GM19238 (cell line): ENCODE measurements at regions not wholly inside any gene's neighbourhood (a gene's known extent, or its start where the extent isn't known, plus 50 kb on each side); places are given as distances from the start of the nearest gene placed in this dataset.
"Not testable (repeated sequence)": the region's sequence is repeated elsewhere in the genome, so short reads cannot be mapped to it uniquely, and the experiment has no call there.

Experiments
- DNase-seq: peaks from one replicate; pipeline ENCODE4 v3.0.0; 2011; ENCODE audit warnings: low spot score; ENCODE audit not compliant: insufficient read length

DNA sequence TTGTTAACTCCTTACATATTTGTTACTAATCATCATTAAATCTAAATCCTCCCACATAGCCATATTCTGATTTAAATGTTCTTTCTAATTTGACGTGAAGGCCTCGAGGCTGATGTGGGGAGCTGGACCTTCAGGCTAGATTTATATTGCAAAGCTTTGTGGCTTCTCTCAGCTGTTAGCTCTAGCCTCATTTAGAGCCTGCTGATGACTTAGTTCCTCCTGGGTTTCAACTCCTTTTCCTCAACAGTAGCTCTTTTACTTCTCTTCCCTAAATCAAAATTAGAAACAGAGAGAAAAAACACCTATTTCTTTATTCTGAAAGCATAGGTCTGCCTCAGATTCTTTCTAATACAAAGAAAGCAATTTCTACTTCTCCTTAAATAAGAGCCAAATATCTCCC is 477.5 kb upstream of the CCDC196 start:
- no peak for DNase-seq

- no peak for DNase-seq
These were observed 477.1 kb upstream of the CCDC196 start for GRCh38 chr14:66009089-66009488.

DNA sequence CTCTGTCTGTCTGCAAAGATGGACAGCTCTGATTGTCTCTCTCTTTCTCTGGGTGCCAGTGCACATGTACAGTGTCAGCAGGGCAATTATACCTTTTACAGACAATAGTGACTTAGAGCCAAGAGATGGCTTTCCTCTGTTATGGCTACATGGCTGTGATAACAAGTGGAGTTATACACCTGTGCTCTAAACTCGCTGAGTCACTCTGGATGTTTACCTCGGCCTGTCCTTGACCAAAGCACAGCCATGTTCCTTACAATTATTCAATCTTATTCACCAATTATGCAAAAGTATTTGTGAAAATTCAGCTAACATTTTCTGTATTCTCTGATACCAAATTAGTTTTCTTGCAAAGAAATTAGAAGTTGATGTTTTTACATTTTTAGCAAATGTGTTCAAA is 475.5 kb upstream of the CCDC196 start:
- DNase-seq, result no peak

DNA sequence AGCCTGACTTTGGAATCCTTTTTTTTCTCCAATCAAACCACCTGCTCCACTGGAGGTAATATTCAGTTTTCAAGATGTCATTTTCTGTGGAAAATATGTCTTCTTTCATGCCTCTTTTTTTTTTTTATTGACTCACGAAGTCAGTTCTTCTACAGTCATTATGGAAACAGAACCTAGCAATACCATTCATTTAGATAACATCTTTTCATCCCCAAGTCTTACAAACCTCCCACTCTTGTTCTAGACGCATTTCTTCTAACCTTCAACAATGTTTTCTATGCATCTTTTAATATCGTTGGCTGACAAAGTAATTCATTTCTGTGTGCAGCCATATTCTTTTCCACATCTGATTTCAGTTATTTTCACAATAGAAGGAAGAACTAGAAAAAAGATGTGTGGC is 474.3 kb upstream of the CCDC196 start:
- DNase-seq, result no peak

- not testable (repeated sequence) for DNase-seq
These were observed 472.6 kb upstream of the CCDC196 start for GRCh38 chr14:66013607-66014006.

DNA sequence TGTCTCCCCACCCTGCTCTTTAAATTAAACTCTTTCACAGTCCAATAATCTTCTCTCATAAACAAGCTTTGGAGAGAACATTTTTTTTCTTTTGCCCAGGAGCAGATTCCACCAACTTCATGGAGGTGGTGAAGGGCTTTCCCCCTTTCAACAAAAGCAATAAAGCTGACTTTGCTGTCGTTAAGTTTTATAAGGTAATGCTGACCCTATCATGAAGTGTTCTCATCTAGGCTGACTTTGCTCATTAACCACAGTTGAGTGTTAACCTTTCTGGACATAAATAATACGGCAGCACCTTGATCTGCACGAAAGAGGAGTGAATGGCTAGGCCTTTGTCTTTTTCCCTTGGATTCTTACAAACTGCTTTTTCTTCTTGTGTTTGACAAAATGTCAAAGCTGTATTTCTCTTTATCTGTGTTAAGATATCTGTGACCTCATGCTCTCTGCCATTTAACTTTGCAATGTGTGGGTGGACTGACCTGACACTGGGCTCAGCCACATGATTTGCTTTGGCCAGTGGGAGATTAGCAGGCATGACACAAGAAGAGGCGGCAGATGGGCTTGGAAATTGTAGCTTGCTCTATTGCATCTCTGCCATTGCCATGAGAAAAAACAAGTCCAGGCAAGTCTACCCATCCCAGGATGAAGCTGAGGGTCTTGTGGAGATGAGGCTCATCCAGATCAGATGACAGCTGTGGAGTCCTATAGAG is 470.9 kb upstream of the CCDC196 start:
- DNase-seq, result no peak

GRCh38 chr14:66017927-66018326 is 468.2 kb upstream of the CCDC196 start:
- DNase-seq, result no peak

DNA sequence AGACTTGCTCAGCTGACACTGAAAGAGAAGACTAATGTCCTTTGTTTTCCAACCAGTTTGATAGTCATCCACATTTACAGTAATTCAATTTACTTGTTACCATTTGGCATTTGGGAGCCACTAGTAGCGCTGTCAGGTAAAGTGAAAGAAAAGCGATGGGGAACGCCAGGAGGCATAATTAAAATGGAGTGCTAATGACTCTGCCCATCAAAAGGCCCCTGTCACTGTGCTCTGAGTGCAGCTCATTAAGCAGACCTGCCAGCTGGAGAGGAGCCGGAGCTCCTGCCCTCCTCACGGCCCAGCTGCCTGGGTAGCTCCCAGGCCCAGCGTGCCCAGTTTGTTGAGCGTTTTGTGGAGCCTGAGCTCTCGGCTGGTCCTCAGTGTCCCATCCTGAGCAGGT is 463.6 kb upstream of the CCDC196 start:
- DNase-seq, result no peak

GRCh38 chr14:66025779-66026178 is 460.4 kb upstream of the CCDC196 start:
- DNase-seq, result no peak

GRCh38 chr14:66031981-66032380 is 454.2 kb upstream of the CCDC196 start:
- not testable (repeated sequence) for DNase-seq

DNA sequence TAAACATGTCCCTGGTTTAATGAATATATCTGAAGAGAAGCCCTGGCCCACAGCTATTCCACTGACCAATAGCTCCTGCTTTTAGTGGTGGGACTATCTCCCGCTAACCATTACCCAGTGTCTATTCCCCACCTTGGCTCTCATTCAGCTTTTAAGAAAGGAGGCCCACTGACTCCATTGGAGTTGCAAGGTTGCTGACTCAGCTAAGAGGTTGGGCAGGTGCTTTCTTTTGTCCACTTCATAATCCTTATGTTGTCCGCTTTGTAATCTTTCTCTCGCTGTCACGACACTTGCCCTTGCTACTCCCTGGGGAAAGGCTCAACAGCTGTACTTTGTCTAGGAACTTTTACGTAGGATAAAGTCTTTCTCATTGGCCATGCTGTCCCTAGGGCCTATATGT is 453.4 kb upstream of the CCDC196 start:
- no peak for DNase-seq

DNA sequence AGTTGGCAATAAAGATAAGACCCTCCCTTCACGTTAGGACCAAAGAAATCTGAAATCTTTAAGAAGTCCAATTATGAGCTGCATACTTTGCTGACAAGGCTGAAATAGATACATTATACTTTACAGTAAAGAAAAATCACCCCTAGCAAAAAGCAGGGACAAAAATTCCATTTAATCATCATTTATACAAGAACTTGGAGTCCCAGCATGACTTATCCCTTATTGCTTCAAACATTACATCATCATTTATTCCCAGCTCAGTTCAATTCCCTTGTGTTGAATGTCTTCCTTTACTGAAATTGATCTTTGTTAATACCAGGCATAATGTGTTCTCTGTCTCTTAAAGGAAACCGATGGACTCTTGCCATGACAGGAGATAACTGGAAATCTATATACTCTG is 449.6 kb upstream of the CCDC196 start:
- DNase-seq, result no peak

GRCh38 chr14:66037361-66037760 is 448.8 kb upstream of the CCDC196 start:
- DNase-seq, result no peak

DNA sequence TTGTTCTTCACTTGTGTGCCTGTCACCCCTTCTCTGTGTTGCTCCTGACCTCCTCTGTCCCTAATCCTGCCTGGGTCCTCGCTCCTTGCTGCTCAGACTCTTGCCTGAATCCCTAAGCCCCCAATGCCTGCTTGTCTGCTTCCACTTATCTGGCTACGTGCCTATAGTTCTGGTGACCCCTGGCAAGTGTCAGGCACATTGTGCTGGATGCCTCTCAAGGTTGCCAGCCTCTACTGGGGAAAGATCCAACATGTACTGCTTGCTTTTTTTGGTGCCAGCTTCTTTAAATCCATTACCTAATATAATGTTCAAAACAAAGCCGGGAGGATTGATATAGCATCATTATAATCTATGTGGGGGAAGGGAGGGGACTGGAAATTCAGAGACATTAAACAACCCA is 448.0 kb upstream of the CCDC196 start:
- no peak for DNase-seq

GRCh38 chr14:66038618-66039017 is 447.6 kb upstream of the CCDC196 start:
- no peak for DNase-seq

DNA sequence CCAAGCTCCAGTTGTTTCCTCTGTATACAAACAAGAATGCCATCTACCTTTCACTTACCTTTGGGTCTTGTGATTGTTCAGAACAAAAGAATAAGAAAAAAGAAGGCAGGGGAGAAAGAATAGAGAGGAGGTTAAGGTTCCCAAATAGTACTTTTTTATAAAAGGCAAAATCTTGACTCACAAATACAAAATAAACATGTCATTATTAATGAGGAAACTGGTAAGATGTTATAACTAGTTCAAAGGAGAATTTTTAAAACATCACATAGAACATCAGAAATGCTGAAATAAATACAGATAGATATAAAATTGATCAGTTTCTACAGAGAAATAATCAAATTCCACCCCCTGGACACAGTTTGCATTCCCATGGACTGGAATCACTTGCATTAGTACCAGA is 446.7 kb upstream of the CCDC196 start:
- no peak for DNase-seq

- no peak for DNase-seq
These were observed 444.6 kb upstream of the CCDC196 start for GRCh38 chr14:66041582-66041981.

- no peak for DNase-seq
These were observed 442.2 kb upstream of the CCDC196 start for GRCh38 chr14:66043921-66044320.

DNA sequence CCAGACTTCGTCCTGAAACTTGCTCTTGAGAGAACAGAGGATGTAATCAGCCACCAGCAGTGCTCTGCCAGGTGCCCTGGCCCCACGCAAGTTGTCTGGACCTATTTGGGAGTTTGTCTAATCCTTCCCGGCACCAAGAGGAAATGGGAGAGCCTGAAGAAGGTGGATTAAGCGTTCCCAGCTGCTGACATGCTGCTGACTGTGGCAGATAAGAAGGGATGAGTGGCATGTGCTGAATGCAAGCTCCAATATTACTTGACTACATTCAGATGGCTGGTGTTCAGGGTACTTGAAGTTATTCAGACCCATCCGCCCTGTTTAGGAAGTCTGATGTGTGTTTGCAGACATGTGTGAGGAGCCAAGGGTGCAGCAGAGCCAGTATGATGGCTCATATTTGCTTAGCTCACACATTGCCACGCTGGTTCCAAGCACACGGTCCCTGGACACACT is 440.6 kb upstream of the CCDC196 start:
- DNase-seq, result no peak

GRCh38 chr14:66046035-66046434 is 440.1 kb upstream of the CCDC196 start:
- DNase-seq, result no peak

GRCh38 chr14:66046591-66046990 is 439.6 kb upstream of the CCDC196 start:
- no peak for DNase-seq

DNA sequence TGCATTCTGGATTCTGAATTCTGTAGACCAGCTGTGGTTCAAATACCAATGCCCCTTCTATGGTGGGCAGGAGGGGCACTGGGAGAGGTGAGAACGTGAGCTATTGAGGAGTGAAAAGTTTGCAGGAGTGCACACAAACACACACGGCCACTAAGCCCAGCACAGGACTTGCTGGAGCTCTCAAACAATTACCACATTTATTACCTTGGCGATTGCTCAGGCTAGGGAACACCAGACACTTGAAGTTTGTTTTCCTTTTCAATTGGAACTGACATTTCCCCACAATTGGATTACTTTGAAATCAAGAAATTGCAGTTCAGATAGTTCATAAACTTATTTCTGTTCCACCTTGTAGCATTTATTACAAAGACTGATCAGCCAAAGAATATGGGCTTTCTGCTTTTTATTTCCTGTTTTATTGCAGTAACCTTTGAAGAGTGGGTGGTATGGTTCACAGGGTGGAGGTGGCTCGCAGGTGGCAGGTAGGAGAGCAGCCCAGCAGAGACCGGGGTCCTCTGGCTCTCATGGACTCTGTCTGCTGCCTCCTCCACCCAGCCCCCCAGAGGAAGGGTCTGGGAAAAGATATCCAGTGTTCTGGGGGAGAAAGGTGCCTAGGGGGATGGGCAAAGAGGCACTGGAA is 429.8 kb upstream of the CCDC196 start:
- DNase-seq, result no peak

DNA sequence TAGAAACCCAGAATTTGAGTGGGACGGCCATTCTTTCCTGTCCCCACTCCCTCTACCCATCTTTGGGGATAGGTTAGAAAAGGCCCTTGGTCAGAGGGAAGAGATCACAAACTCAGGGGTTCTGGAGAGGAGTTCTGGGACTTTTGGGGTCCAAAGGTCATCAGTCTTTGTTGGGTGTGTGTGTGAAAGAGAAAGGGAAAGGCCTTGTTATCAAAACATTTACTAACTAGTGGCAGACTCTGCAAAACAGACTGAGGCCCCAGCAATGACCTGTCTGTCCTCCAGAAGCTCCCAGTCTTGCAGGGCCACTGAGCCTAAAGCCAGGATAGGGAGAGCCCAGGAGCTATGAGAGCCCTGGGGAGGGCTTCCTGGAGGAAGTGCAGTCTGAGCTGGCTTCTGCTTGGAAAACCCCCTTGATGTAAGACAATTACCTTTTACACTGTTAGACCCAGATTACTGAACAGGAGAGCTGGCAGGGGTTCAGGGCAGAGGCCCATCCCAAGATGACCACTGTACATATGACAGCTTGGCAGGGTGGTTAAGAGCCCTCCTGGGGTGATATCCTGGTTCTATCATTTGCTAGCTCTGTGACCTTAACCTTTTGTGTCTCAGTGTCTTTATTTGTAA is 429.1 kb upstream of the CCDC196 start:
- DNase-seq, result no peak
